ENCODE measurements at regions not wholly inside any gene's neighbourhood (a gene's known extent, or its start where the extent isn't known, plus 50 kb on each side); places are given as distances from the start of the nearest gene placed in this dataset.
"Not testable (repeated sequence)": the region's sequence is repeated elsewhere in the genome, so short reads cannot be mapped to it uniquely, and the experiment has no call there.

DNA sequence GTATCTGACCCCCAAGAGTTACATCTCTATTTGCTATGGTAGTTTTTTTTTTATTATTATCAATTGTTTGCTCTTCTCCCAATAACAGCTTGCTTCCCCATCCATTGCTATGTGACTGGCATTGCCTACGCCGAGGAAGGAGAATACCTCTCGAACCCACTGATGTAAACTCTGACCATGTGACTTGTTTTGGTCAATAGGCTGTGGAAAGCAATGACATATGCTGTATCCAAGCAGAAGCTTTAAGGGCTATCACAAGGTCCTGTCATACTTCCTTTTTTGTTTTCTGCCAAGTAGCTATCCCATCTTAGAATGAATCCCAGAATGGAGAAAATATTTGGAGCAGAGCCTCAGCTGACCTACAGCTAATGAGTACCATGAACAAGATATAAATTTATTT lies 111.0 kb upstream of the FRMD4B start:
- H3K4me3 ChIP-seq = no peak overlapping the region
- no peak overlapping the region for H3K27ac ChIP-seq
- H3K27me3 ChIP-seq = no peaks in the 10 kb centered on the region
- H3K4me2 ChIP-seq = no peak overlapping the region
- H3K9me3 ChIP-seq = no peaks in the 10 kb centered on the region; the same call in 1 of the 2 replicates
- no peak for TF ChIP-seq Cebpa-rat (IDR thresholded peaks at IDR 0.05)
- H3K4me1 ChIP-seq = peaks cover 13% of the 10 kb centered on the region
- no peaks in the 10 kb centered on the region for H3K36me3 ChIP-seq
- H3K9ac ChIP-seq = no peak overlapping the region
- no peaks in the 10 kb centered on the region for H4K20me1 ChIP-seq

- H4K20me1 ChIP-seq = no peaks in the 10 kb centered on the region
- no peak overlapping the region for H3K4me2 ChIP-seq
- no peak overlapping the region for H3K9ac ChIP-seq
- H3K9me3 ChIP-seq = no peaks in the 10 kb centered on the region; the same call in 1 of the 2 replicates
- H3K36me3 ChIP-seq = no peaks in the 10 kb centered on the region
- H3K4me3 ChIP-seq = no peak overlapping the region
- TF ChIP-seq Cebpa-rat (IDR thresholded peaks at IDR 0.05) = no peak
- no peaks in the 10 kb centered on the region for H3K4me1 ChIP-seq
- no peak overlapping the region for H3K27ac ChIP-seq
- no peaks in the 10 kb centered on the region for H3K27me3 ChIP-seq
These were observed 108.3 kb upstream of the FRMD4B start for GRCh38 chr3:69494185-69494584.

DNA sequence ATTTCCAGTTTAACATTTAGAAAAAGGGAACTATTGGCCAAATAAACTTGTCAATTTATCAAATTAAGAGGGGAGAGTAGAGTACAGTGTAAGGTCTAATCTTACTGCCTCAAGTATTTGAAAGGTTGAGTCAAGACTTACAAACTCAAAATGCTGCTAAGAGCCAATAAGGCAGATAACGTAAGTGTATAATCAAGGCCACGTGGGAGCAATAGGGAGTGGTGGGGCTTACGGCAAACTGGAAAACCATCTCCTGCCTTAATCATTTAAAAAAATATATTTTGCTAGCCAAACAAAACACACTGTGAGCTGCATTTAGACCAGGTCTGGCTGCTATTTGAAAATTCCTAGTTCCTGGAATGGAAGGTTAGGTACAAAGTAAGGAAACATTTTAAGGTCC lies 107.3 kb upstream of the FRMD4B start:
- no peak overlapping the region for H3K9ac ChIP-seq
- H3K36me3 ChIP-seq = no peaks in the 10 kb centered on the region
- H3K27me3 ChIP-seq = no peaks in the 10 kb centered on the region
- H4K20me1 ChIP-seq = no peaks in the 10 kb centered on the region
- no peak overlapping the region for H3K27ac ChIP-seq
- TF ChIP-seq Cebpa-rat (IDR thresholded peaks at IDR 0.05) = no peak
- no peak overlapping the region for H3K4me3 ChIP-seq
- no peaks in the 10 kb centered on the region for H3K4me1 ChIP-seq
- H3K4me2 ChIP-seq = no peak overlapping the region
- no peaks in the 10 kb centered on the region; the same call in 1 of the 2 replicates for H3K9me3 ChIP-seq

DNA sequence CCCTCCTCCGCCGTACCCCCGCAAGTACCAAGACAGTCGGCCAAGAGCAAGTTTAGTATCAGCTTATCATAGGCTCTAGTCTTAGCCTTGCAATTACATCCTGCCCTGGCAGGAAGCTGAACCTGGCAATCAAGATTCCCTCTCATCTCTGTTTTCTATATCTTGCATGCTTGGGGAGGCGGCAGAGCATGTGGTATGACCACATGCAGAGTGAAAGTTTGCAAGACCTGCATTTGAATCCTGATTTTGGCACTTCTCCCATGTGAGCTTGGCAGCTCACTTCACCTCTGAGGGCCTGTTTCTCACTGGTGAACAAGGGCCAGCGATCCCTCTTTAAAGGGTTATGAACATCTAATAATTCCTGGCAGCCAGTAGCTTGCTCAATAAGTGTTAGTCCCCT lies 106.1 kb upstream of the FRMD4B start:
- TF ChIP-seq Cebpa-rat (IDR thresholded peaks at IDR 0.05) = no peak
- no peaks in the 10 kb centered on the region for H3K4me1 ChIP-seq

DNA sequence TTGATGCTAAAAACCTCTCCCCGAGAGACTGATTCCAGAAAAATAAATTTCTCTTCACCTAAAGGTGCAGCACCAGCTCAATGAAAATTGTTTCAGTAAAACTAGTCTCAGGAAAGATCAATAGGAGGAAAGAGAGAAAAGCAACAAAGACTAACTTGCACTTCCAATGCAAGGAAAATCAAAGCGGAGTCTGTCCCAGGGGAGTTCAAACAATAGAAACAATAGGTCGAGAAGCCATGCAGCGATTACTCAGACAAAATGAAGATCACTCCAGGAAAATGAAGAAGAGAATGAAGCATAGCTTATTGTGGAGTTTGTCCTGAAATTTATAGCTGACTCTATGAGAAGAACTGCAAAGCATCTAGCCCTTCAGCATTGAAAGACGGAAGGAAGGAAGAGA lies 105.1 kb upstream of the FRMD4B start:
- TF ChIP-seq Cebpa-rat (IDR thresholded peaks at IDR 0.05) = no peak
- no peak overlapping the region for H3K9ac ChIP-seq
- H3K36me3 ChIP-seq = no peaks in the 10 kb centered on the region
- H3K9me3 ChIP-seq = no peaks in the 10 kb centered on the region; the same call in 1 of the 2 replicates
- H3K4me1 ChIP-seq = no peaks in the 10 kb centered on the region
- H3K27me3 ChIP-seq = no peaks in the 10 kb centered on the region
- H3K4me2 ChIP-seq = no peak overlapping the region
- H3K27ac ChIP-seq = no peak overlapping the region
- H3K4me3 ChIP-seq = no peak overlapping the region
- no peaks in the 10 kb centered on the region for H4K20me1 ChIP-seq

More for the DNA sequence above, 106.1 kb upstream of the FRMD4B start:
- Histone ChIP-seq H3K4me2 (no peak overlapping the region), H3K4me3 (no peak overlapping the region), H3K27ac (no peak overlapping the region), H3K9ac (no peak overlapping the region), H4K20me1 (no peaks in the 10 kb centered on the region), H3K27me3 (no peaks in the 10 kb centered on the region), H3K9me3 (no peaks in the 10 kb centered on the region; the same call in 1 of the 2 replicates), H3K36me3 (no peaks in the 10 kb centered on the region)

DNA sequence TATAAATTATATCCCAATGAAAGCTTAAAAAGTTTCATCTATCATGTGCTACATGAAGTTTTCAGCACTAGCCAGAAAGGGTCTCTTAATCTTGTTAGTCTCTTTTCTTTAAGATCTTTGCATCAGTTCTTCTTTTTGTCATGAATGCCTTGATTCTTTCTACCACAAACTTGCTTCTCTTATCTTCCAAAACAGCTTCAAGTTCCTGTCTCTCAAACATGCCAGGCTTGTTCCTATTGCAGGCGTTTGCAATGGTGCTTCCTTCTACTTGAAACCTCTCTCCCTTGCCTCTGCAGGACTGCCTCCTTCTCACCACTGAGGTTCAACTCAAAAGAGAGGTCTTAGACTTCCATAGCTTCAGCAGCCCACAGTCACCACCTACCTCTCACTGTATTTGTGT lies 104.3 kb upstream of the FRMD4B start:
- no peaks in the 10 kb centered on the region for H3K36me3 ChIP-seq

DNA sequence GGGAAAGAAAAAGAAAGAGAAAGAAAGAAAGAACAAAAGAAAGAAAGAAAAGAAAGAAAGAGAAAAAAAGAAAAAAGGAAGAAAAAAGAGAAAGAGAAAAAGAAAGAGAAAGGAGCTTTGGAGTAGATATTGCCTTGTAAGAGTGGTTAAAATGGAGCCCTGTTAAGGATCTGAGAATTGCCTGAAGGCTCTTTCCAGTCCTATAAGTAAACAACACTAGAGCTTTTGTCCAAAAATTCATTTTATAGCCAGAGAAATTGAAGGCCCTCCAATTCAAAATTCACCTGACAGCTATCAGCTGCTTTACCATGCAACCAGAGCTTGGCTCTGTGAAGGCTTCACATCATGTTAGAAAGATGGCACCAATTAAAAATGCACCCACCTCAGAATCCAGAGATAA lies 102.1 kb upstream of the FRMD4B start:
- Histone ChIP-seq H3K27me3 (no peaks in the 10 kb centered on the region), H3K4me1 (peaks cover under 1% of the 10 kb centered on the region; the same call in 1 of the 2 replicates), H3K27ac (no peak overlapping the region), H3K4me3 (no peak overlapping the region), H3K36me3 (no peaks in the 10 kb centered on the region), H3K4me2 (no peak overlapping the region), H4K20me1 (no peaks in the 10 kb centered on the region), H3K9me3 (peaks cover 17% of the 10 kb centered on the region), H3K9ac (no peak overlapping the region)
- TF ChIP-seq Cebpa-rat (IDR thresholded peaks at IDR 0.05) = no peak

More for the DNA sequence above, 104.3 kb upstream of the FRMD4B start:
- Histone ChIP-seq H3K4me3 (no peak overlapping the region), H3K9me3 (peaks cover 4% of the 10 kb centered on the region), H3K4me1 (no peaks in the 10 kb centered on the region), H3K4me2 (no peak overlapping the region), H3K9ac (no peak overlapping the region), H4K20me1 (no peaks in the 10 kb centered on the region), H3K27ac (no peak overlapping the region), H3K27me3 (no peaks in the 10 kb centered on the region)
- TF ChIP-seq Cebpa-rat (IDR thresholded peaks at IDR 0.05) = no peak

GRCh38 chr3:69485489-69485888 lies 99.6 kb upstream of the FRMD4B start:
- Histone ChIP-seq H3K4me1 (peaks cover 13% of the 10 kb centered on the region), H3K36me3 (no peaks in the 10 kb centered on the region), H3K9ac (no peak overlapping the region), H4K20me1 (no peaks in the 10 kb centered on the region), H3K4me3 (no peak overlapping the region), H3K4me2 (no peak overlapping the region), H3K27ac (no peak overlapping the region), H3K9me3 (peaks cover 17% of the 10 kb centered on the region), H3K27me3 (no peaks in the 10 kb centered on the region)
- no peak for TF ChIP-seq Cebpa-rat (IDR thresholded peaks at IDR 0.05)

DNA sequence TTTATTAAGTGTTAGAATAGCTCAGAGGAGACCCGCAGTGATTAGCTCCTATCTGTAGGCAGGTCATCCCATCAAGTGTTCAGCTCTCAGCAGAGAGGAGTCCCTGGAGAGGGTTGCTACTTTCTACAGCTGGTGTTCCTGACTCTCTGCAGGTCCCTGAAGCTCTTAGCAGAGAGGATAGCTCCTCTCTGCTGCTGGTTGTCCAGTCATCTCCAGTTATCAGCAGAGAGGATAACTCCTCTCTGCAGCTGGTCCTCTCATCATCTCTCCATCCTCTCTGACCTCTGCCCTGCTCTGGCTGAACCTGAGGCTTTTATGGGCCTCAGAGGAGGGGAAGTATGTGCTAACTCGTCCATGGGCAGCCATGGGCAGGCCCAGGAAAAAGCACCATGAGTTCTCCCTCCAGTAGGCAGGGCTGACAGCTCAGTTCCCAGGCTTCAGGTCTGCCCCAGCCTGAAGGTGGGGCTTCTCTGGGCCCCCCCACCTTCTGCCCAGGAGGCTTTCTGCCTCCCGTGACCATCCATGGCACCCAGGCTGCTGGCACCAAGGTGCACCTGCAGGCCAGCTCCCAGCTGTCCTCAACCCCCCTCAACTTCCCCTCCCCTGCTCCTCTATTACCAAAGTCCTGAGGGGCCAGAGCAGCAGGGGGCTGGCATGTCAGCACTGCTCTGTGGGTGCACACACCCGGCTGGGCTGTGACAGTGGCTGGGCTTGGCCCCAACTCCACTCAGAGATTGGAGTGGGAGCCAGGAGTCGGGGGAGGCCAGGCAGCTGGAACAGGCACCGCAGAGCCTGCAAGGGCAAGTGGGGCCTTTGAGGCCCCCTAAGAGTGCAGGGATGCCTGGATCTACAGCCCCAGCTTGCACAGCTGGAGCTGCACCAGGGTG lies 98.9 kb upstream of the FRMD4B start:
- Histone ChIP-seq H3K9ac (no peak overlapping the region), H3K9me3 (peaks cover 17% of the 10 kb centered on the region), H3K4me3 (no peak overlapping the region), H4K20me1 (no peaks in the 10 kb centered on the region), H3K27ac (no peak overlapping the region), H3K36me3 (no peaks in the 10 kb centered on the region), H3K4me1 (peaks cover 13% of the 10 kb centered on the region), H3K27me3 (no peaks in the 10 kb centered on the region), H3K4me2 (no peak overlapping the region)
- TF ChIP-seq Cebpa-rat (IDR thresholded peaks at IDR 0.05) = no peak

GRCh38 chr3:69483449-69483848 lies 97.6 kb upstream of the FRMD4B start:
- no peaks in the 10 kb centered on the region for H3K27me3 ChIP-seq
- no peak overlapping the region for H3K27ac ChIP-seq
- H3K9me3 ChIP-seq = peaks cover 17% of the 10 kb centered on the region
- no peak overlapping the region for H3K4me2 ChIP-seq
- H3K9ac ChIP-seq = no peak overlapping the region
- H3K4me3 ChIP-seq = no peak overlapping the region
- no peaks in the 10 kb centered on the region for H4K20me1 ChIP-seq
- no peaks in the 10 kb centered on the region for H3K36me3 ChIP-seq
- no peak for TF ChIP-seq Cebpa-rat (IDR thresholded peaks at IDR 0.05)
- H3K4me1 ChIP-seq = peaks cover 13% of the 10 kb centered on the region

DNA sequence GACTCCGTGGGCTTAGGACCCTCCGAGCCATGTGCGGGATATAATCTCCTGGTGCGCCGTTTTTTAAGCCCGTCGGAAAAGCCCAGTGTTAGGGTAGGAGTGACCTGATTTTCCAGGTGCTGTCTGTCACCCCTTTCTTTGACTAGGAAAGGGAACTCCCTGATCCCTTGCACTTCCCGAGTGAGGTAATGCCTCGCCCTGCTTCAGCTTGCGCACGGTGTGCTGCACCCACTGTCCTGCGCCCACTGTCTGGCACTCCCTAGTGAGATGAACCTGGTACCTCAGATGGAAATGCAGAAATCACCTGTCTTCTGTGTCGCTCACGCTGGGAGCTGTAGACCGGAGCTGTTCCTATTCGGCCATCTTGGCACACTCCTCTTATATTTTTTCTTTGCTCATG lies 95.1 kb upstream of the FRMD4B start:
- H3K27ac ChIP-seq = not testable (repeated sequence)

More for the DNA sequence above, 95.1 kb upstream of the FRMD4B start:
- H3K4me3 ChIP-seq, H3K9ac ChIP-seq, H4K20me1 ChIP-seq, H3K4me2 ChIP-seq, H3K36me3 ChIP-seq, H3K27me3 ChIP-seq: not testable (repeated sequence)
- H3K9me3 ChIP-seq = peaks cover 17% of the 10 kb centered on the region
- peaks cover 13% of the 10 kb centered on the region for H3K4me1 ChIP-seq

Measured in BLaER1 (cell line).